Neuronal stem cell (in vitro differentiated cells): ENCODE measurements at regions not wholly inside any gene's neighbourhood (a gene's known extent, or its start where the extent isn't known, plus 50 kb on each side); places are given as distances from the start of the nearest gene placed in this dataset.

ENCODE experiments used
- DNase-seq: peaks from one replicate; pipeline ENCODE4 v3.0.0-alpha.2; 2013; ENCODE audit warnings: low spot score
- H2AFZ ChIP-seq: one replicate; pipeline ENCODE4 v1.6.1; 2013; ENCODE audit warnings: mild to moderate bottlenecking, low read length, inconsistent platforms
- H2AK5ac ChIP-seq: 2 replicates; pipeline ENCODE4 v1.6.1; 2013; ENCODE audit warnings: low read depth, mild to moderate bottlenecking, inconsistent platforms, low read length, moderate library complexity, mixed read lengths
- H2BK120ac ChIP-seq: 2 replicates; pipeline ENCODE4 v1.6.1; 2013; ENCODE audit warnings: low read depth, mild to moderate bottlenecking, inconsistent platforms, low read length, moderate library complexity, mixed read lengths
- H2BK12ac ChIP-seq: one replicate; pipeline ENCODE4 v1.6.1; 2013; ENCODE audit warnings: low read length, inconsistent platforms
- H2BK15ac ChIP-seq: 2 replicates; pipeline ENCODE4 v1.6.1; 2013; ENCODE audit warnings: mild to moderate bottlenecking, low read length, inconsistent platforms, mixed read lengths
- H2BK5ac ChIP-seq: one replicate; pipeline ENCODE4 v1.6.1; 2013; ENCODE audit warnings: inconsistent platforms, mild to moderate bottlenecking, low read length, moderate library complexity
- H3K14ac ChIP-seq: one replicate; pipeline ENCODE4 v1.6.1; 2013; ENCODE audit warnings: low read length, inconsistent platforms
- H3K18ac ChIP-seq: 2 replicates; pipeline ENCODE4 v1.6.1; 2013; ENCODE audit warnings: low read length, inconsistent platforms
- H3K23ac ChIP-seq: 2 replicates; pipeline ENCODE4 v1.6.1; 2013; ENCODE audit warnings: low read depth, mild to moderate bottlenecking, mixed read lengths, low read length, inconsistent platforms; ENCODE audit not compliant: poor library complexity
- H3K27ac ChIP-seq: replicated peaks from 3 replicates; pipeline ENCODE4 v1.5.1; 2013; ENCODE audit warnings: low read length, inconsistent platforms
- H3K27me3 ChIP-seq, 3 experiments: 2 replicates each; pipeline ENCODE4 v1.6.1; 2013; ENCODE audit warnings: low read length in 3 of 3, mild to moderate bottlenecking in 2 of 3, inconsistent platforms in 1 of 3, low read depth in 1 of 3, mixed read lengths in 1 of 3, moderate library complexity in 1 of 3; ENCODE audit not compliant: control insufficient read depth in 3 of 3, insufficient read depth in 3 of 3
- H3K36me3 ChIP-seq, 2 donors: replicated peaks in 1 of 2; 2 replicates each; pipeline ENCODE4 v1.6.1; 2013; ENCODE audit warnings: low read length in 2 of 2; ENCODE audit not compliant: control insufficient read depth in 2 of 2, insufficient read depth in 2 of 2
- H3K4ac ChIP-seq: 2 replicates; pipeline ENCODE4 v1.6.1; 2013; ENCODE audit warnings: inconsistent platforms, mild to moderate bottlenecking, low read length, moderate library complexity
- H3K4me1 ChIP-seq, 2 donors: 1 replicate in 1 of 2; 2 replicates in 1 of 2; pipeline ENCODE4 v1.6.1; 2013; ENCODE audit warnings: low read length in 2 of 2, low read depth in 1 of 2; ENCODE audit not compliant: control insufficient read depth in 2 of 2, insufficient read depth in 1 of 2
- H3K4me2 ChIP-seq: one replicate; pipeline ENCODE4 v1.6.1; 2013; ENCODE audit warnings: mild to moderate bottlenecking, low read length, inconsistent platforms; ENCODE audit not compliant: insufficient read depth, poor library complexity, severe bottlenecking
- H3K4me3 ChIP-seq, 2 donors: 2 replicates each; pipeline ENCODE4 v1.5.1; 2013; ENCODE audit warnings: low read length in 2 of 2, mild to moderate bottlenecking in 2 of 2, inconsistent platforms in 1 of 2, moderate library complexity in 1 of 2
- H3K79me1 ChIP-seq: one replicate; pipeline ENCODE4 v1.6.1; 2013; ENCODE audit warnings: low read depth, mild to moderate bottlenecking, inconsistent platforms, low read length, moderate library complexity
- H3K9ac ChIP-seq: one replicate; pipeline ENCODE4 v1.6.1; 2013; ENCODE audit warnings: mild to moderate bottlenecking, low read depth, low read length, inconsistent platforms; ENCODE audit not compliant: poor library complexity
- H3K9me3 ChIP-seq, 2 donors: replicated peaks in 1 of 2; 2 replicates each; pipeline versions ENCODE3 to v1.6.1; 2013; ENCODE audit warnings: low read length in 2 of 2, mild to moderate bottlenecking in 2 of 2, inconsistent platforms in 1 of 2, low read depth in 1 of 2, mixed read lengths in 1 of 2, moderate library complexity in 1 of 2; ENCODE audit not compliant: control insufficient read depth in 2 of 2, insufficient read depth in 1 of 2
- H4K8ac ChIP-seq: one replicate; pipeline ENCODE4 v1.6.1; 2013; ENCODE audit warnings: low read depth, mild to moderate bottlenecking, inconsistent platforms, low read length, moderate library complexity
- H4K91ac ChIP-seq: one replicate; pipeline ENCODE4 v1.6.1; 2013; ENCODE audit warnings: low read length, low read depth, mild to moderate bottlenecking, inconsistent platforms; ENCODE audit not compliant: poor library complexity
- WGBS, 2 donors: extraction: QIAGEN DNeasy Blood & Tissue Kit; methylation state at CpG; one replicate each; pipeline ENCODE4 v1.1.7; 2013; ENCODE audit warnings: missing lambda C conversion rate in 2 of 2, mixed read lengths in 1 of 2; ENCODE audit not compliant: insufficient read length in 2 of 2, insufficient replicate concordance in 1 of 2; ENCODE audit errors: extremely low coverage in 2 of 2; 5-methylcytosine and 5-hydroxymethylcytosine counted together

GRCh38 chr3:81132995-81133394, 628.5 kb downstream of the GBE1 start:
- H3K36me3 ChIP-seq = no peaks in the 10 kb centered on the region
- no peak overlapping the region for H2BK12ac ChIP-seq
- no peak overlapping the region for H2BK120ac ChIP-seq
- no peak overlapping the region for H3K4me3 ChIP-seq
- no peak overlapping the region for H4K91ac ChIP-seq
- no peak overlapping the region for H2AFZ ChIP-seq
- H3K9ac ChIP-seq = no peak overlapping the region
- no peak overlapping the region for H2BK5ac ChIP-seq
- H3K14ac ChIP-seq = no peak overlapping the region
- H3K4ac ChIP-seq = no peak overlapping the region
- no peak overlapping the region for H3K27ac ChIP-seq
- H3K9me3 ChIP-seq = no peaks in the 10 kb centered on the region
- H2AK5ac ChIP-seq = no peak overlapping the region
- no peak for DNase-seq
- no peak overlapping the region for H3K4me2 ChIP-seq
- H4K8ac ChIP-seq = no peak overlapping the region
- WGBS, 2 donors = no CpG with 5 or more reads among the region's 1 CpG
- H3K27me3 ChIP-seq = no peaks in the 10 kb centered on the region
- H2BK15ac ChIP-seq = no peak overlapping the region
- H3K4me1 ChIP-seq = no peaks in the 10 kb centered on the region
- H3K23ac ChIP-seq = no peak overlapping the region
- H3K18ac ChIP-seq = no peak overlapping the region
- H3K79me1 ChIP-seq = no peaks in the 10 kb centered on the region

DNA sequence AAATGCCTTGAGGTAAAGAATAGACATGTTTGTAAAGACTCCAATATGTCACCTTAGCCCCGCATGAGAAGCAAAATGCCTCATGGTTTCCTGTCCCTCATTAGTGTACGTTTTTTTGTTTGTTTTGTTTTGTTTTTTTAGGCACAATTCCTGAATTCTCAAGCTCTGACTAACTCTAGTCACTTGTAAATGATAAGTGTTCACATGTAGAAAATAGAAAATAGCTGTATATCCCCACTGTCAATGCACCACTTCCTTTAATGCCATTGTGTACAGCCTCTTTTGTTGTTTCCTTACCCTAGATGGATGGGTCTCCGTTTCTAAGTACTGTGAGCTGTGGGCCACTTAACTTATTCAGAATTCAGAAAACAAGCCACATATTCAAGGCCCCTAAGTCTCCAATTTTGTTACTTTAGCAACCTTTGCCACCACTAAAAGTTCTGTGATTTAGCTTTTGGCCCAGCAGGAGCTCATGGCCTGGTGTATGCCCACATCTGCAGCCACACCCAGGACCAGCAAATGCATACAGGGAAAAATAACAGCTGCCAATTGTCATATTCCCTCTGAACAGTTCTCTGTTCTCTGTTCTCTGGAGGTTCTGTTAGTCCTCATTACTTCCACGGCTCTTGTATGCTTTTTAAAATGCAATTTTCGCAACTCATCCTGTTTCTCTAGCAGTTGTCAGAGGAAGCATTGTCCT, 655.5 kb downstream of the GBE1 start:
- DNase-seq = no peak
- no peaks in the 10 kb centered on the region for H3K27me3 ChIP-seq
- H2BK12ac ChIP-seq = no peak overlapping the region
- H2BK120ac ChIP-seq = no peak overlapping the region
- H2AK5ac ChIP-seq = no peak overlapping the region
- H4K91ac ChIP-seq = no peak overlapping the region
- H3K14ac ChIP-seq = no peak overlapping the region
- H3K4me3 ChIP-seq = no peak overlapping the region
- H3K4me1 ChIP-seq = no peaks in the 10 kb centered on the region
- no peak overlapping the region for H3K27ac ChIP-seq
- no peak overlapping the region for H3K4ac ChIP-seq
- no peak overlapping the region for H3K9ac ChIP-seq
- no peak overlapping the region for H3K23ac ChIP-seq
- H2BK5ac ChIP-seq = no peak overlapping the region
- no peak overlapping the region for H3K4me2 ChIP-seq
- H3K9me3 ChIP-seq = no peaks in the 10 kb centered on the region
- no CpG with 5 or more reads among the region's 5 CpGs for WGBS, 2 donors
- H3K36me3 ChIP-seq = no peaks in the 10 kb centered on the region
- H2AFZ ChIP-seq = no peak overlapping the region
- no peaks in the 10 kb centered on the region for H3K79me1 ChIP-seq
- no peak overlapping the region for H3K18ac ChIP-seq
- H2BK15ac ChIP-seq = no peak overlapping the region
- H4K8ac ChIP-seq = no peak overlapping the region

DNA sequence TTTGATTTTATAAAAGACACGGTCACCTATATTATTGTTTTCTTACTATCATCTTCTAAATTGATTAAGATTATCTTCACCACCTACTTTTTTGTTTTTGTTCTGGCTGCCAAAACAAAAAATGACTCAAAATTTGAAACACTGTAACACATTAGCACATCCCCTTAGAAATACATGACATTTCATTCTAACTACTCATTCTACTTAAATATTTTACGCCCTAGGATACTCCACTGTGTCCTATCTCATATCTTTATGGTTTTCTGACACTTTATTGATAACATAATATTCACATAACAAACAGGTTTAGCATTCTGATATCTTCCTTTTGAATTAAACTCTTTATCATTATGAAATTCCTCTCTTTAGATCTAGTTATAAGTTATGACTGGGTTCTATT, 656.2 kb downstream of the GBE1 start:
- Histone ChIP-seq H2BK12ac (no peak overlapping the region), H3K27me3 (no peaks in the 10 kb centered on the region), H3K18ac (no peak overlapping the region), H3K27ac (no peak overlapping the region), H2AFZ (no peak overlapping the region), H3K79me1 (no peaks in the 10 kb centered on the region), H2BK5ac (no peak overlapping the region), H3K9ac (no peak overlapping the region), H2AK5ac (no peak overlapping the region), H3K23ac (no peak overlapping the region), H3K4me3 (no peak overlapping the region), H4K91ac (no peak overlapping the region), H3K14ac (no peak overlapping the region), H3K36me3 (no peaks in the 10 kb centered on the region), H2BK120ac (no peak overlapping the region), H3K4me2 (no peak overlapping the region), H3K4me1 (no peaks in the 10 kb centered on the region), H3K9me3 (no peaks in the 10 kb centered on the region), H4K8ac (no peak overlapping the region), H2BK15ac (no peak overlapping the region), H3K4ac (no peak overlapping the region)
- DNase-seq = no peak
- 100% methylated on average over 1 of the region's 2 CpGs; no CpG with 5 or more reads in 1 of the 2 donors for WGBS, 2 donors

- Histone ChIP-seq H2BK12ac (no peak overlapping the region), H3K27me3 (no peaks in the 10 kb centered on the region), H3K14ac (no peak overlapping the region), H4K91ac (no peak overlapping the region), H2AFZ (no peak overlapping the region), H3K23ac (no peak overlapping the region), H3K9ac (no peak overlapping the region), H3K4me1 (no peaks in the 10 kb centered on the region), H3K4me3 (no peak overlapping the region), H2BK5ac (no peak overlapping the region), H3K36me3 (no peaks in the 10 kb centered on the region), H2BK120ac (no peak overlapping the region), H2AK5ac (no peak overlapping the region), H3K9me3 (no peaks in the 10 kb centered on the region), H3K4ac (no peak overlapping the region), H3K27ac (no peak overlapping the region), H3K79me1 (no peaks in the 10 kb centered on the region), H3K4me2 (no peak overlapping the region), H3K18ac (no peak overlapping the region), H4K8ac (no peak overlapping the region), H2BK15ac (no peak overlapping the region)
- WGBS, 2 donors = no CpG with 5 or more reads among the region's 1 CpG
- DNase-seq = no peak
Observed at GRCh38 chr3:81097889-81098288, 663.6 kb downstream of the GBE1 start.
